CD4-positive, alpha-beta memory T cell (primary cell): ENCODE measurements at regions not wholly inside any gene's neighbourhood (a gene's known extent, or its start where the extent isn't known, plus 50 kb on each side); places are given as distances from the start of the nearest gene placed in this dataset.
"Not testable (repeated sequence)": the region's sequence is repeated elsewhere in the genome, so short reads cannot be mapped to it uniquely, and the experiment has no call there.

Experiments
- CTCF ChIA-PET: fragments of 350-600 bp; sonication (Branson Sonifier 250); formaldehyde crosslinking; loops from one replicate; lab custom pipeline; 2021; ENCODE audit warnings: inconsistent platforms; ENCODE audit not compliant: partially characterized antibody; lab: Charles Lee
- POLR2A ChIA-PET: fragments of 350-600 bp; sonication (Branson Sonifier 250); formaldehyde crosslinking; loops from one replicate; lab custom pipeline; 2021; ENCODE audit not compliant: partially characterized antibody; lab: Charles Lee
- DNase-seq, 5 donors: peaks; one replicate each; pipeline versions ENCODE4 v3.0.0 to v3.0.0-alpha.2; 2020 to 2022; ENCODE audit warnings: mixed read lengths in 1 of 5
- H3K27ac ChIP-seq: one replicate; pipeline ENCODE4 v1.7.0; 2013; ENCODE audit warnings: low read depth, low read length
- H3K27me3 ChIP-seq: 2 replicates; pipeline ENCODE4 v1.7.0; 2013; ENCODE audit warnings: mild to moderate bottlenecking, low read length, moderate library complexity; ENCODE audit not compliant: insufficient read depth
- H3K36me3 ChIP-seq: 2 replicates; pipeline ENCODE4 v1.7.0; 2013; ENCODE audit warnings: mild to moderate bottlenecking, low read length, moderate library complexity; ENCODE audit not compliant: insufficient read depth
- H3K4me1 ChIP-seq: 2 replicates; pipeline ENCODE4 v1.7.0; 2013; ENCODE audit warnings: mild to moderate bottlenecking, low read length, moderate library complexity; ENCODE audit not compliant: insufficient read depth
- H3K4me3 ChIP-seq, 2 donors: one replicate each; pipeline ENCODE4 v1.7.0; 2013; ENCODE audit warnings: low read length in 2 of 2, mild to moderate bottlenecking in 1 of 2
- H3K9me3 ChIP-seq, 2 donors: one replicate each; pipeline ENCODE4 v1.7.0; 2013; ENCODE audit warnings: low read length in 2 of 2, control low read depth in 1 of 2; ENCODE audit not compliant: control insufficient read depth in 1 of 2
- H3K27ac Mint-ChIP-seq, 7 donors: one replicate each; pipeline ENCODE4 v1.8.0; 2020 to 2021; ENCODE audit warnings: mixed read lengths in 7 of 7, mild to moderate bottlenecking in 6 of 7, inconsistent platforms in 3 of 7, moderate library complexity in 3 of 7
- H3K27me3 Mint-ChIP-seq, 2 donors: one replicate each; pipeline ENCODE4 v1.8.0; 2020 to 2021; ENCODE audit warnings: mixed read lengths in 2 of 2
- H3K36me3 Mint-ChIP-seq, 2 donors: one replicate each; pipeline ENCODE4 v1.8.0; 2020 to 2021; ENCODE audit warnings: mixed read lengths in 2 of 2, inconsistent platforms in 1 of 2, mild to moderate bottlenecking in 1 of 2
- H3K4me1 Mint-ChIP-seq, 4 donors: one replicate each; pipeline ENCODE4 v1.8.0; 2020 to 2021; ENCODE audit warnings: mixed read lengths in 4 of 4, mild to moderate bottlenecking in 1 of 4
- H3K4me3 Mint-ChIP-seq, 8 donors: one replicate each; pipeline ENCODE4 v1.8.0; 2020 to 2021; ENCODE audit warnings: mixed read lengths in 8 of 8, mild to moderate bottlenecking in 7 of 8, moderate library complexity in 6 of 8, inconsistent platforms in 3 of 8
- H3K9me3 Mint-ChIP-seq, 8 donors: one replicate each; pipeline ENCODE4 v1.8.0; 2020 to 2021; ENCODE audit warnings: mixed read lengths in 8 of 8, mild to moderate bottlenecking in 5 of 8, inconsistent platforms in 3 of 8, moderate library complexity in 1 of 8
- intact Hi-C: fragments of 100-400 bp; cut with micrococcal nuclease; formaldehyde crosslinking; loops from one replicate; pipeline ENCODE4 v1.15.1; 2023

- intact Hi-C loops = no loop called here
- Histone ChIP-seq H3K27me3 (no peaks in the 10 kb centered on the region), H3K9me3 (no peaks in the 10 kb centered on the region), H3K36me3 (no peaks in the 10 kb centered on the region), H3K27ac (no peak overlapping the region), H3K4me3 (no peak overlapping the region), H3K4me1 (no peaks in the 10 kb centered on the region)
- ChIA-PET POLR2A (no interaction called here), CTCF (no interaction called here)
- Mint-ChIP-seq H3K36me3 (no peaks in the 10 kb centered on the region), H3K27ac (no peak overlapping the region), H3K9me3 (peaks cover 2 to 15% (median 5%) of the 10 kb centered on the region in 8 donors), H3K4me3 (no peak overlapping the region), H3K4me1 (no peaks in the 10 kb centered on the region), H3K27me3 (no peaks in the 10 kb centered on the region)
- DNase-seq = no peak
Measured at GRCh38 chr13:65499256-65499655, 1730.9 kb downstream of the PCDH9 start.

GRCh38 chr13:65497265-65497664 is 1732.9 kb downstream of the PCDH9 start:
- intact Hi-C loops = no loop called here
- no peaks in the 10 kb centered on the region for H3K27me3 ChIP-seq
- H3K4me1 Mint-ChIP-seq = no peaks in the 10 kb centered on the region
- DNase-seq = no peak
- no peak overlapping the region for H3K4me3 Mint-ChIP-seq
- H3K4me1 ChIP-seq = no peaks in the 10 kb centered on the region
- H3K36me3 ChIP-seq = no peaks in the 10 kb centered on the region
- H3K9me3 Mint-ChIP-seq = peaks cover 0 to 10% (median 2%) of the 10 kb centered on the region in 8 donors
- H3K27ac Mint-ChIP-seq = no peak overlapping the region
- H3K27me3 Mint-ChIP-seq = no peaks in the 10 kb centered on the region
- no peaks in the 10 kb centered on the region for H3K36me3 Mint-ChIP-seq
- no peaks in the 10 kb centered on the region for H3K9me3 ChIP-seq
- CTCF ChIA-PET = no interaction called here
- no peak overlapping the region for H3K27ac ChIP-seq
- H3K4me3 ChIP-seq = no peak overlapping the region
- POLR2A ChIA-PET = no interaction called here

GRCh38 chr13:65490725-65491124 is 1739.4 kb downstream of the PCDH9 start:
- H3K27ac ChIP-seq, H3K4me3 Mint-ChIP-seq, H3K9me3 ChIP-seq, CTCF ChIA-PET, intact Hi-C loops, H3K4me1 Mint-ChIP-seq, H3K36me3 ChIP-seq, H3K27me3 Mint-ChIP-seq, POLR2A ChIA-PET, H3K36me3 Mint-ChIP-seq, H3K27ac Mint-ChIP-seq, DNase-seq, H3K27me3 ChIP-seq, H3K4me3 ChIP-seq, H3K4me1 ChIP-seq: not testable (repeated sequence)
- H3K9me3 Mint-ChIP-seq = peaks cover 0 to 24% (median 14%) of the 10 kb centered on the region in 8 donors

- intact Hi-C loops = no loop called here
- no peaks in the 10 kb centered on the region for H3K36me3 Mint-ChIP-seq
- no peaks in the 10 kb centered on the region for H3K27me3 Mint-ChIP-seq
- H3K9me3 ChIP-seq = no peaks in the 10 kb centered on the region
- no peaks in the 10 kb centered on the region for H3K4me1 ChIP-seq
- CTCF ChIA-PET = no interaction called here
- H3K4me1 Mint-ChIP-seq = no peaks in the 10 kb centered on the region
- no peak overlapping the region for H3K4me3 ChIP-seq
- DNase-seq = no peak
- H3K27ac Mint-ChIP-seq = no peak overlapping the region
- H3K4me3 Mint-ChIP-seq = no peak overlapping the region
- peaks cover 0 to 28% (median 17%) of the 10 kb centered on the region in 8 donors for H3K9me3 Mint-ChIP-seq
- no peaks in the 10 kb centered on the region for H3K36me3 ChIP-seq
- H3K27ac ChIP-seq = no peak overlapping the region
- POLR2A ChIA-PET = no interaction called here
- no peaks in the 10 kb centered on the region for H3K27me3 ChIP-seq
Measured at GRCh38 chr13:65488606-65489005, 1741.5 kb downstream of the PCDH9 start.

GRCh38 chr13:65479692-65480091 is 1750.4 kb downstream of the PCDH9 start:
- no peak for DNase-seq
- no peak overlapping the region for H3K27ac ChIP-seq
- POLR2A ChIA-PET = no interaction called here
- H3K36me3 Mint-ChIP-seq = no peaks in the 10 kb centered on the region
- intact Hi-C loops = no loop called here
- H3K4me3 Mint-ChIP-seq = no peak overlapping the region
- CTCF ChIA-PET = no interaction called here
- no peak overlapping the region for H3K4me3 ChIP-seq
- no peaks in the 10 kb centered on the region for H3K27me3 Mint-ChIP-seq
- no peaks in the 10 kb centered on the region for H3K9me3 ChIP-seq
- peaks cover 0 to 10% (median 3%) of the 10 kb centered on the region in 8 donors for H3K9me3 Mint-ChIP-seq
- H3K27me3 ChIP-seq = no peaks in the 10 kb centered on the region
- H3K27ac Mint-ChIP-seq = no peak overlapping the region
- no peaks in the 10 kb centered on the region for H3K4me1 ChIP-seq
- H3K36me3 ChIP-seq = no peaks in the 10 kb centered on the region
- H3K4me1 Mint-ChIP-seq = no peaks in the 10 kb centered on the region

GRCh38 chr13:65473196-65473595 is 1756.9 kb downstream of the PCDH9 start:
- no peaks in the 10 kb centered on the region for H3K27me3 ChIP-seq
- H3K4me3 Mint-ChIP-seq = no peak overlapping the region
- CTCF ChIA-PET = no interaction called here
- H3K9me3 ChIP-seq = no peaks in the 10 kb centered on the region
- H3K36me3 Mint-ChIP-seq = no peaks in the 10 kb centered on the region
- no peaks in the 10 kb centered on the region for H3K27me3 Mint-ChIP-seq
- no peaks in the 10 kb centered on the region for H3K4me1 Mint-ChIP-seq
- H3K4me1 ChIP-seq = no peaks in the 10 kb centered on the region
- no peak overlapping the region for H3K27ac ChIP-seq
- POLR2A ChIA-PET = no interaction called here
- DNase-seq = no peak
- intact Hi-C loops = no loop called here
- H3K27ac Mint-ChIP-seq = no peak overlapping the region
- H3K4me3 ChIP-seq = no peak overlapping the region
- no peaks in the 10 kb centered on the region for H3K36me3 ChIP-seq
- peaks cover 0 to 11% (median 4%) of the 10 kb centered on the region in 8 donors for H3K9me3 Mint-ChIP-seq

GRCh38 chr13:65472336-65472735 is 1757.8 kb downstream of the PCDH9 start:
- Histone ChIP-seq H3K4me3 (no peak overlapping the region), H3K36me3 (no peaks in the 10 kb centered on the region), H3K9me3 (no peaks in the 10 kb centered on the region), H3K27me3 (no peaks in the 10 kb centered on the region), H3K4me1 (no peaks in the 10 kb centered on the region), H3K27ac (no peak overlapping the region)
- POLR2A ChIA-PET = no interaction called here
- Mint-ChIP-seq H3K27ac (no peak overlapping the region), H3K36me3 (no peaks in the 10 kb centered on the region), H3K9me3 (peaks cover 0 to 13% (median 5%) of the 10 kb centered on the region in 8 donors), H3K4me3 (no peak overlapping the region), H3K27me3 (no peaks in the 10 kb centered on the region), H3K4me1 (no peaks in the 10 kb centered on the region)
- no peak for DNase-seq
- CTCF ChIA-PET = no interaction called here
- intact Hi-C loops = no loop called here

- H3K9me3 Mint-ChIP-seq = peaks cover 0 to 19% (median 5%) of the 10 kb centered on the region in 8 donors
Measured at GRCh38 chr13:65470781-65471180, 1759.4 kb downstream of the PCDH9 start.

More at GRCh38 chr13:65470781-65471180, 1759.4 kb downstream of the PCDH9 start:
- Histone ChIP-seq H3K4me1 (no peaks in the 10 kb centered on the region), H3K9me3 (no peaks in the 10 kb centered on the region), H3K4me3 (no peak overlapping the region), H3K36me3 (no peaks in the 10 kb centered on the region), H3K27ac (no peak overlapping the region), H3K27me3 (no peaks in the 10 kb centered on the region)
- Mint-ChIP-seq H3K4me1 (no peaks in the 10 kb centered on the region), H3K27me3 (no peaks in the 10 kb centered on the region), H3K27ac (no peak overlapping the region), H3K36me3 (no peaks in the 10 kb centered on the region), H3K4me3 (no peak overlapping the region)
- intact Hi-C loops = no loop called here
- no peak for DNase-seq
- ChIA-PET POLR2A (no interaction called here), CTCF (no interaction called here)
